HG02870 (cell line): ENCODE measurements at regions not wholly inside any gene's neighbourhood (a gene's known extent, or its start where the extent isn't known, plus 50 kb on each side); places are given as distances from the start of the nearest gene placed in this dataset.
"Not testable (repeated sequence)": the region's sequence is repeated elsewhere in the genome, so short reads cannot be mapped to it uniquely, and the experiment has no call there.

ENCODE experiments used
- ATAC-seq: cut with Tn5 transposase; IDR thresholded peaks from one replicate; pipeline ENCODE4 v1.9.1; 2021; ENCODE audit warnings: mild to moderate bottlenecking, moderate library complexity; ENCODE audit not compliant: unreplicated experiment

DNA sequence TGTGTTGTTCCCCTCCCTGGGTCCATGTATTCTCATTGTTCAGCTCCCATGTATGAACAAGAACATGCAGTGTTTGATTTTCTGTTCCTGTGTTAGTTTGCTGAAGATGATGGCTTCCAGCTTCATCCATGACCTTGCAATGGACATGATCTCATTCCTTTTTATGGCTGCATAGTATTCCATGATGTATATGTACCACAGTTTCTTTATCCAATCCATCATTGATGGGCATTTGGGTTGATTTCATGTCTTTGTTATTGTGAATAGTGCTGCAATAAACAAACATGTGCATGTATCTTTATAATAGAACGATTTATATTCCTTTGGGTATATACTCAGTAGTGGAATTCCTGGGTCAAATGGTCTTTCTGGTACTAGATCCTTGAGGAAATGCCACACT is 65.1 kb upstream of the SLC13A1 start:
- ATAC-seq = not testable (repeated sequence)

DNA sequence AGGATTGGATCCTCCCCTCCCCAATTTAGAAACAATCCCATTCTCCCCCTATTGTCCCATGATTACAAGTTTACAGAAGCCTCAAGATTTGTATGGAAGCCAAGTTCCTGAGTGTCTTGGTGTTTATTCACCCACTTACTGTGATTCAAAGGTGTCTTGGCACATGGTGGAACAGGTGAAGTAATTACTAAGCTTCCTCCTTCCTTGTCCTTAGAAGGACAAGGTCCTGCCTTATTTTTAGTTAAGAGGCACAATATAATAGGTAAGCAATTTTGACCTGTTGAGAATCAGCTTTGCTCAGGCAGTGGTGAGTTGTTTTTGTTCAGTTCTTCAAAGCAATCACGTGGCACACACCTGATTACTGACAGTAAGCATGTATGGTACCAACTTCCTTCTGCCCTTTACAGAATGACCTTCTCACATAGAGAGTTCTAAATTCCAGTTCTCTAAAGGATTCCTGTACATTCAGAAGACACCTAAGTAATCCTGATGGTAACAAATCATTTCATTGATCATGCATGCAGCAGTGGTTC is 60.7 kb upstream of the SLC13A1 start:
- no peak for ATAC-seq

DNA sequence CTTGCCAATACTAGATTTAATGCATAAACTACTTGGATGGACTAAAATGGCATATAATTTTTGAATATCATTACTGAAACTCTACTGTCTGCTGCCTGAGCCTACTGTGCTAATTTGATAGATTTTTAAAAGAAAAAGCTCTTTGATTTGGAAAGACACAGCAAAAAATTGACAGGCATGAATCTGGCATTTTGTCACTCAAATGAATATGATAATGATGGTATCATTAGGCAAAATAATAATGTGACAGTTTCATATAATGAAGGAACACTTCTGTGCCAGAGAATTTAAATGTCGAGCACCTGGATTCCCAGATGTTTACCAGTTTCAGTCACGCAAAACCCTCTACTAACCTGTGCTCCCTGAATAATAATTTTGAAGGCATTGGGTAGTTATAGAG is 60.0 kb upstream of the SLC13A1 start:
- ATAC-seq = no peak
